GM18861 (cell line): ENCODE measurements at regions not wholly inside any gene's neighbourhood (a gene's known extent, or its start where the extent isn't known, plus 50 kb on each side); places are given as distances from the start of the nearest gene placed in this dataset.
"Not testable (repeated sequence)": the region's sequence is repeated elsewhere in the genome, so short reads cannot be mapped to it uniquely, and the experiment has no call there.

ENCODE experiments used
- ATAC-seq: cut with Tn5 transposase; IDR thresholded peaks from one replicate; pipeline ENCODE4 v1.9.1; 2021; ENCODE audit not compliant: unreplicated experiment

- ATAC-seq, result no peak
These were observed 152.0 kb upstream of the PITRM1 start for GRCh38 chr10:3324612-3325038.

GRCh38 chr10:3323865-3324498 is 151.4 kb upstream of the PITRM1 start:
- ATAC-seq, result no peak

GRCh38 chr10:3321123-3321522 is 148.5 kb upstream of the PITRM1 start:
- ATAC-seq, result no peak

- no peak for ATAC-seq
These were observed 147.2 kb upstream of the PITRM1 start for GRCh38 chr10:3319811-3320226.

GRCh38 chr10:3318480-3318807 is 145.9 kb upstream of the PITRM1 start:
- not testable (repeated sequence) for ATAC-seq

- not testable (repeated sequence) for ATAC-seq
These were observed 145.2 kb upstream of the PITRM1 start for GRCh38 chr10:3317553-3318479.

GRCh38 chr10:3314445-3315085 is 142.0 kb upstream of the PITRM1 start:
- not testable (repeated sequence) for ATAC-seq

GRCh38 chr10:3313784-3314444 is 141.3 kb upstream of the PITRM1 start:
- ATAC-seq, result not testable (repeated sequence)

- no peak for ATAC-seq
These were observed 139.9 kb upstream of the PITRM1 start for GRCh38 chr10:3312403-3312940.

- no peak for ATAC-seq
These were observed 137.6 kb upstream of the PITRM1 start for GRCh38 chr10:3310016-3310784.

GRCh38 chr10:3306050-3306449 is 133.5 kb upstream of the PITRM1 start:
- ATAC-seq, result no peak

GRCh38 chr10:3295582-3296151 is 123.1 kb upstream of the PITRM1 start:
- no peak for ATAC-seq

GRCh38 chr10:3294919-3295581 is 122.5 kb upstream of the PITRM1 start:
- ATAC-seq, result no peak

- ATAC-seq, result no peak
These were observed 121.2 kb upstream of the PITRM1 start for GRCh38 chr10:3293581-3294431.

- ATAC-seq, result no peak
These were observed 120.1 kb upstream of the PITRM1 start for GRCh38 chr10:3292636-3293035.

GRCh38 chr10:3290550-3290949 is 118.0 kb upstream of the PITRM1 start:
- ATAC-seq, result no peak

- no peak for ATAC-seq
These were observed 115.2 kb upstream of the PITRM1 start for GRCh38 chr10:3287572-3288445.

- no peak for ATAC-seq
These were observed 110.1 kb upstream of the PITRM1 start for GRCh38 chr10:3282674-3283017.
